ENCODE measurements at regions not wholly inside any gene's neighbourhood (a gene's known extent, or its start where the extent isn't known, plus 50 kb on each side); places are given as distances from the start of the nearest gene placed in this dataset.

- DNase-seq (ENCODE audit: low read depth, low spot score) = peak; percentile 81
- no peak for TF ChIP-seq CTCF (IDR thresholded peaks at IDR 0.05; ENCODE audit: low read depth, low read length)
- in situ Hi-C loops (cut with HindIII; ENCODE audit: low sequenced_read_pairs) = no loop called here
- H3K4me3 ChIP-seq (ENCODE audit: low read depth, low read length) = no peak overlapping the region
Measured at GRCh38 chr9:95772320-95773052, 103.0 kb upstream of the ERCC6L2 start.

DNA sequence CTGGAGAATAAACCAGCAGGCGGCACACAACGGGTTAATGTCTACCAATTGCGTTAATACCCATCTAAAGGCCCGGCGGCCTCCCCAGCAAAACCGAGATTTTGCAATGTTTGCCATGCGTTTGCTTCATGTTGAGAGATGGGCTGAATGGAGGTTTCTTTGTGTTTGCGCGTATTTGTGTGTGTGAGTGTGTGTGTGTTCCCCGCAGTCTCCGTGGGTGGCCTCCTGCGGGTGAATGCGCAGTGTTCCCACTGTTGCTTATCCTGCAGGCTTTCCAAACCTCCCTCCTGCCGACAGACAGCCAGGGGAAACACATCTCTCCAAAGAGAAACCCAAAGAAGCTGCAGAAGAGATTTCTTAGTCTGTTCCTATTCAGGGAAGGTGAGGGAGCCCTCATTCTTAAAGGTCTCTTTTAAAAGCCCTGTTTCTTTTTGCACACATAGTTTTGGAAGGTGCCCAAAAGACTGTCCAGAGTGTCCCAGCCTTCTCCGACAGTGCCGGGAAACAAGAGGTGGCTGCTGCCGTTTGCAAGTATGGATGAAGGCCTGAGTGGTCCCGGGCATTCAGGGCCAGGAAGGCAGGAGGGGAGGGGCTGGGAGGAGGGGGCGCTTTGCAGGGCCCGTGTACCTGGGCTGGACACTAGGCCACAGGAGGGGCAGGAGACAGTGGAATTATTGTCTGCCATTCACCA, 103.8 kb upstream of the ERCC6L2 start:
- in situ Hi-C loops (cut with HindIII; ENCODE audit: low sequenced_read_pairs) = no loop called here
- TF ChIP-seq CTCF (IDR thresholded peaks at IDR 0.05; ENCODE audit: low read depth, low read length) = no peak
- peak; percentile 58 for DNase-seq (ENCODE audit: low read depth, low spot score)
- H3K4me3 ChIP-seq (ENCODE audit: low read depth, low read length) = no peak overlapping the region

DNA sequence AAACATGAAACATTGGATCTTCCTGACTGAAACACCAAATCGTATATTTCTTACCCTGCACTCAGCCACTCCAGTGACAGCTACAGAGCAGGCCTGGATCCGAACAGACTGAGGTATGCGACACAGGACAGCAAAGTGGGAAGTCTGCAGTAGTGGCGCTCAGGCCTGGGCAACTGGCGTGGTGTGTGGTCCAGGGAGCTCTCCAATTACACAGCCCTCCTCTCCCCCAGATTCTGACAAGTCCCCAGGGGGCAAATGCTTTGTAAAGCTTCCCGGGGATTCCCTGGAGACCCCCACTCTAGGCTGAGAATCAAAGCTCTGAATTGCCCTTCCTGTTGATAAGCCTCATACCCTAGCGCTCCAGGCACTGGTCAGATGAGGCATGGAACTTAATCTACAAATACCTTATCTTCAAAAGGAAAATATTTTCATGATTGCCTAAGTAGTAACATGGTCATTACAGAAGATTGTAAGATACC, 104.8 kb upstream of the ERCC6L2 start:
- no peak for DNase-seq (ENCODE audit: low read depth, low spot score)
- no peak overlapping the region for H3K4me3 ChIP-seq (ENCODE audit: low read depth, low read length)
- in situ Hi-C loops (cut with HindIII; ENCODE audit: low sequenced_read_pairs) = no loop called here
- TF ChIP-seq CTCF (IDR thresholded peaks at IDR 0.05; ENCODE audit: low read depth, low read length) = no peak

- no peak for DNase-seq (ENCODE audit: low read depth, low spot score)
- TF ChIP-seq CTCF (IDR thresholded peaks at IDR 0.05; ENCODE audit: low read depth, low read length) = no peak
- no peak overlapping the region for H3K4me3 ChIP-seq (ENCODE audit: low read depth, low read length)
- in situ Hi-C loops (cut with HindIII; ENCODE audit: low sequenced_read_pairs) = no loop called here
Measured at GRCh38 chr9:95769909-95770433, 105.5 kb upstream of the ERCC6L2 start.

DNA sequence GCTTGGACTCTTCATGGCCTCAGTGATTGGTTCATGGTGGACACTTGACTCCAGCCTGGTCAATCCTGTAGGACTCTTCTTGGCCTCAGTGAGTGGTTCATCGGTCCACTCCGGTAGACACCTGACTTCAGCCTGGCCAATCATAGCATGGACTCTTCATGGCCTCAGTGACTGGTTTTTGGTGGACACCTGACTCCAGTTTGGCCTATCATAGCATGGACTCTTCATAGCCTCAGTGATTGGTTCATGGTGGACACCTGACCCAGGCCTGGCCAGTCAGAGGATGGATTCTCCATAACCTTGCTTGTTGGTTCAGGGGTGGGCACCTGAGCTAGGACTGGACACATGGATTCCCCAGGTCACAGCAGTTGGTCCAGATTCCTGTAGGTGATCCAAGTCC, 106.0 kb upstream of the ERCC6L2 start:
- TF ChIP-seq CTCF (IDR thresholded peaks at IDR 0.05; ENCODE audit: low read depth, low read length) = no peak
- no peak for DNase-seq (ENCODE audit: low read depth, low spot score)
- in situ Hi-C loops (cut with HindIII; ENCODE audit: low sequenced_read_pairs) = no loop called here
- no peak overlapping the region for H3K4me3 ChIP-seq (ENCODE audit: low read depth, low read length)

DNA sequence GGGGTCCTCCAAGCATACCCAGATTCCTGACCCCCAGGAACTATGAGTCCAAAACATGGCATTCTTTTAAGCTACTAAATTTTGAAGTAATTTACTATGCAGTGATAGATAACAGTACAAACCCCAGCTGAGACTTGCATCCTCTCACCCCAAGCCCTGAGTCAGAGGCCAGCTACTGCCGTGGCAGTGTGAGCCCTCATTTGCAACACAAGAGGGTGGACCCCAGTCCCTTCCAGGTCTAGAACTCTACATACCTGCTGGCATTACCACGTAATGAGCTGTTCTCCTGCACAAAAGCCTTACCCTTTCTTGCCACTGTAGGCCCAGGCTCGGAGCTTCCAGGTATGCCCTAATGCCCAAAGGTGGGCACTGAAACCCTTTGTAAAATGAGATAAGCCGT, 108.6 kb upstream of the ERCC6L2 start:
- in situ Hi-C loops (cut with HindIII; ENCODE audit: low sequenced_read_pairs) = no loop called here
- no peak for TF ChIP-seq CTCF (IDR thresholded peaks at IDR 0.05; ENCODE audit: low read depth, low read length)
- no peak for DNase-seq (ENCODE audit: low read depth, low spot score)

More for the DNA sequence above, 108.6 kb upstream of the ERCC6L2 start:
- no peak overlapping the region for H3K4me3 ChIP-seq (ENCODE audit: low read depth, low read length)

Measured in astrocyte of the spinal cord (primary cell).